Type B pancreatic cell (in vitro differentiated cells): ENCODE measurements at regions not wholly inside any gene's neighbourhood (a gene's known extent, or its start where the extent isn't known, plus 50 kb on each side); places are given as distances from the start of the nearest gene placed in this dataset.

ENCODE experiments used
- DNase-seq: peaks from one replicate; pipeline ENCODE4 v3.0.0; 2021; ENCODE audit warnings: mixed read lengths; ENCODE audit not compliant: unreplicated experiment; ENCODE audit errors: extremely low spot score
- H3K27ac Mint-ChIP-seq: 2 replicates; pipeline ENCODE4 v1.8.0; 2021; ENCODE audit warnings: mild to moderate bottlenecking, mixed read lengths
- H3K27me3 Mint-ChIP-seq: 2 replicates; pipeline ENCODE4 v1.8.0; 2021; ENCODE audit warnings: mixed read lengths
- H3K36me3 Mint-ChIP-seq: 2 replicates; pipeline ENCODE4 v1.8.0; 2021; ENCODE audit warnings: mixed read lengths
- H3K4me1 Mint-ChIP-seq: one replicate; pipeline ENCODE4 v1.8.0; 2021; ENCODE audit warnings: mixed read lengths; ENCODE audit not compliant: unreplicated experiment
- H3K4me3 Mint-ChIP-seq: 2 replicates; pipeline ENCODE4 v1.8.0; 2021; ENCODE audit warnings: mild to moderate bottlenecking, mixed read lengths
- H3K9me3 Mint-ChIP-seq: 2 replicates; pipeline ENCODE4 v1.8.0; 2021; ENCODE audit warnings: mixed read lengths
- TF ChIP-seq, protein P1 (sequence below): fragments of 200-600 bp; sonication (generic); conservative IDR thresholded peaks from 2 replicates; pipeline ENCODE4 v1.5.0; 2021; ENCODE audit warnings: antibody characterized with exemption, mild to moderate bottlenecking

DNA sequence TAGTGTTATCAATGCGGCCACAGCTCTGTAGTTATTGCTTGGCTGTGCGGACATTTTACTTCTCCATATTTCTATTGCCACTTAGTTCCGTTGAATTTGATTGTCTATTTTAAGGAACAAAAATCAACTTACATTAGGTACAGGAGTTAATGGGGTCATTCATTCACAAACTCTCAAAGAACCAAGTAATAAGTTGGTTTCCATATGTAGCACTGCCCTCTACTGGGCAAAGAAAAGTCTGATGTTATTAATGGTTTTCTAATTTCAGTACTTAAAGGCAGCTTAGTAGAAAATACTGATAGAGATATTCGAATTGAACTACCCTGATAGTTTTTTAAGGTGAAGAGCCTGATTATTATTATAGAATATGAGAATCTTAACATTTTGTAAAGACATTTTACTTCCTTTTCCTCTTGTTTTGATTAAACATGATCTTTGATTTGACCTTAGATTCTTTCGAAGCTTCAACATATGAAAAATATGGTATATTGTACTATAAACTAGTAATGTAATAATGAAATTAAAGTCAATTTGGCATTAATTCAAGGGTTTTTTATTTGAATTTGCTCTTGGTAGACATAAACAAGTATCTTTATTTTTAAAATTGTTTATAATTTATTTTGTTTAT, 119.5 kb upstream of the CTNND2 start:
- TF ChIP-seq, protein P1, sequence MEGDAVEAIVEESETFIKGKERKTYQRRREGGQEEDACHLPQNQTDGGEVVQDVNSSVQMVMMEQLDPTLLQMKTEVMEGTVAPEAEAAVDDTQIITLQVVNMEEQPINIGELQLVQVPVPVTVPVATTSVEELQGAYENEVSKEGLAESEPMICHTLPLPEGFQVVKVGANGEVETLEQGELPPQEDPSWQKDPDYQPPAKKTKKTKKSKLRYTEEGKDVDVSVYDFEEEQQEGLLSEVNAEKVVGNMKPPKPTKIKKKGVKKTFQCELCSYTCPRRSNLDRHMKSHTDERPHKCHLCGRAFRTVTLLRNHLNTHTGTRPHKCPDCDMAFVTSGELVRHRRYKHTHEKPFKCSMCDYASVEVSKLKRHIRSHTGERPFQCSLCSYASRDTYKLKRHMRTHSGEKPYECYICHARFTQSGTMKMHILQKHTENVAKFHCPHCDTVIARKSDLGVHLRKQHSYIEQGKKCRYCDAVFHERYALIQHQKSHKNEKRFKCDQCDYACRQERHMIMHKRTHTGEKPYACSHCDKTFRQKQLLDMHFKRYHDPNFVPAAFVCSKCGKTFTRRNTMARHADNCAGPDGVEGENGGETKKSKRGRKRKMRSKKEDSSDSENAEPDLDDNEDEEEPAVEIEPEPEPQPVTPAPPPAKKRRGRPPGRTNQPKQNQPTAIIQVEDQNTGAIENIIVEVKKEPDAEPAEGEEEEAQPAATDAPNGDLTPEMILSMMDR: peak; percentile 89
- H3K36me3 Mint-ChIP-seq: no peaks in the 10 kb centered on the region

DNA sequence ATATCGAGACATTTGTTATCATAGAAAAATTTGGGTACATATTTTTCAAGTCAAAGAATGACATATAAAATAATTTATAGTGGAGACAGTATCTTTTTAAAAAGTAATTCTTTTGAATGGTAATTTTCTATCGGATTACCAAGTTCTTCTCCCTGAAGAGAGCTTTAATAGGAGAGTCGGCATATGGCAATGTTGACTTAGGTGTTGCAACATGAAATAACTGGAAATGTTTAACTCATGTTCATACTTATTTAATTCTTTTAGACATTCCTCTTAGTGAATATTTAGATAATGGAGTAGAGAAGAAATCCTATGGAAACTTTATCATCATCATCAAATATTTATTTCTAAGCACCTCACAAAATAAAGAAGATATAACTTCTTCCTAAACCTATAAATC, 118.2 kb upstream of the CTNND2 start:
- no peak for DNase-seq
- H3K27ac Mint-ChIP-seq: no peak overlapping the region
- no peaks in the 10 kb centered on the region for H3K36me3 Mint-ChIP-seq
- peaks cover 3% of the 10 kb centered on the region for H3K4me1 Mint-ChIP-seq
- H3K9me3 Mint-ChIP-seq: no peaks in the 10 kb centered on the region
- TF ChIP-seq, protein P1: no peak
- H3K27me3 Mint-ChIP-seq: no peaks in the 10 kb centered on the region
- H3K4me3 Mint-ChIP-seq: no peak overlapping the region

More for the DNA sequence above, 119.5 kb upstream of the CTNND2 start:
- no peaks in the 10 kb centered on the region for H3K27me3 Mint-ChIP-seq
- no peak overlapping the region for H3K4me3 Mint-ChIP-seq
- peaks cover 3% of the 10 kb centered on the region for H3K4me1 Mint-ChIP-seq
- no peak overlapping the region for H3K27ac Mint-ChIP-seq
- no peak for DNase-seq
- H3K9me3 Mint-ChIP-seq: no peaks in the 10 kb centered on the region

DNA sequence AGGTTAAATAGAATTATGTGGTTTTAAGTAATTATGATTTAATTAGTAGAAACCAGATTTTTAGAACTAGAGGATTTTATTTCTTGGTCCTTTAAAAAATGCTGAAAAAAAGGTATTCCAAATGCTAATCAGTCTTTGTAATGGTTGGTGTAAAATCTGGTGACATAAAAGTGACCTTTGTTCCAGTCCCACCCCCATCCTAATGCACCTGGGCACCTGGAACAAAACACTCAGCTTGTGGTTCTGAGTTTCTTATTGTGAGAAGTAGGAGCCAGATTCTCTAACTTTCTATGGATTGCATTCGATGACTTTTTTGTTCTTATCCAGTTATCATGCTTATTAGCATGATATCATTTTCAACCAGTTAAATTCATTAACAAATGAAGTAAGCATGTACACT, 115.1 kb upstream of the CTNND2 start:
- Mint-ChIP-seq H3K36me3 (no peaks in the 10 kb centered on the region), H3K9me3 (no peaks in the 10 kb centered on the region), H3K27ac (no peak overlapping the region), H3K27me3 (no peaks in the 10 kb centered on the region), H3K4me1 (peaks cover 9% of the 10 kb centered on the region), H3K4me3 (no peak overlapping the region)
- no peak for DNase-seq
- TF ChIP-seq, protein P1: no peak

DNA sequence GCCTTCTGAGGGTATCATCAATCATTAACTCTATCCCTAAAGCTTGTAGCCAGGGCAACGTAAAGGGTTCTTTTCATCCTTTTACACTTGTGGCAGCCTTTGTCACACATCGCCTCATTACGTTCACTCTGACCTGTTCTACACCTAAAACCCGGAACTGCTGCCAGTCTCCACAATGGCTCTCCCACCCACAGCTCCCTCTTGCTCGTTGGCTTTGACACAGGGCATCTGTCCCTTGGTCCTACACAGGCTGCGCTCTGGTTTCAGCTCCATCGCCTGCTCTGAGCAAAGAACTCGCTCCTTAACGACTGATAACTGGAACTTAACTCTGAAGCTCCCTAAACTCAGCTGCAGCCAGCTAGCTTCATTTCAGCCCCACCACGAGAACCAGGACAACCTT, 112.8 kb upstream of the CTNND2 start:
- no peak for DNase-seq
- Mint-ChIP-seq H3K27ac (no peak overlapping the region), H3K4me1 (peaks cover 6% of the 10 kb centered on the region), H3K36me3 (no peaks in the 10 kb centered on the region), H3K27me3 (no peaks in the 10 kb centered on the region), H3K9me3 (no peaks in the 10 kb centered on the region), H3K4me3 (peak overlapping the region; percentile 58)
- TF ChIP-seq, protein P1: no peak

DNA sequence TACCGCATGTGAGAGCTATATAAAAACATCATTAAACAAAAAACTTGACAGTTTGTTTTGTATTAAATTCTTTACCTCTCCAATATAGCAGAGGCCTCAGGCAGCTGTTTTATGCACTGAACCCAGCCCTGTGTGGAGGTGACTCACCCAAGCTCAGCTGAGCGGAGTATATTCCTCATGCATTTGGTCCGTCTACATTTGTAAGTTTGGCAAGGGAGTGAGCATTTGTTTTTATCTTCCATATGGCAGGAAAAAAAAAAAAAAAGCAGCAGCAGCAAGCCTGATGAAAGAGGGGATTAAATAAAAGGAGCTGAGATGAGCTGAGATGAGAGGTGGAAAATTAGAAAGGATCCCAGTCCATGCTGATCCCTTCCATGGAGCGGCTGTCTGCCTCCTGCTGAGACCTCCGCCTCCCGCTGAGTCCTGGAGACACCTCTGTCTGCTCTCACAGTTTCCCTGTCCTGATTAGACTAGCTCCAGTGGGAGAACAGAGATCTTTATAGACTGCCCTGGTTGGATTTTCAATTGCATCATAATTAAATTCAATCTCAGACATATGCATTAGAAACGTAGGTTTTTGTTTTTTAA, 112.0 kb upstream of the CTNND2 start:
- Mint-ChIP-seq H3K27me3 (no peaks in the 10 kb centered on the region), H3K4me1 (peaks cover 6% of the 10 kb centered on the region), H3K27ac (peak overlapping the region; percentile 13), H3K9me3 (no peaks in the 10 kb centered on the region), H3K4me3 (no peak overlapping the region), H3K36me3 (no peaks in the 10 kb centered on the region)
- no peak for DNase-seq
- TF ChIP-seq, protein P1: no peak
